Stimulated activated CD4-positive, alpha-beta T cell treated with anti-CD3 and anti-CD28 coated beads, TNF-alpha, amount 100 ng/mL, for 4 hours (primary cell): ENCODE measurements at regions not wholly inside any gene's neighbourhood (a gene's known extent, or its start where the extent isn't known, plus 50 kb on each side); places are given as distances from the start of the nearest gene placed in this dataset.

ENCODE experiments used
- DNase-seq, 3 experiments: peaks; one replicate each; pipeline ENCODE4 v3.0.0-alpha.2; 2020; ENCODE audit warnings: low read depth in 3 of 3

DNA sequence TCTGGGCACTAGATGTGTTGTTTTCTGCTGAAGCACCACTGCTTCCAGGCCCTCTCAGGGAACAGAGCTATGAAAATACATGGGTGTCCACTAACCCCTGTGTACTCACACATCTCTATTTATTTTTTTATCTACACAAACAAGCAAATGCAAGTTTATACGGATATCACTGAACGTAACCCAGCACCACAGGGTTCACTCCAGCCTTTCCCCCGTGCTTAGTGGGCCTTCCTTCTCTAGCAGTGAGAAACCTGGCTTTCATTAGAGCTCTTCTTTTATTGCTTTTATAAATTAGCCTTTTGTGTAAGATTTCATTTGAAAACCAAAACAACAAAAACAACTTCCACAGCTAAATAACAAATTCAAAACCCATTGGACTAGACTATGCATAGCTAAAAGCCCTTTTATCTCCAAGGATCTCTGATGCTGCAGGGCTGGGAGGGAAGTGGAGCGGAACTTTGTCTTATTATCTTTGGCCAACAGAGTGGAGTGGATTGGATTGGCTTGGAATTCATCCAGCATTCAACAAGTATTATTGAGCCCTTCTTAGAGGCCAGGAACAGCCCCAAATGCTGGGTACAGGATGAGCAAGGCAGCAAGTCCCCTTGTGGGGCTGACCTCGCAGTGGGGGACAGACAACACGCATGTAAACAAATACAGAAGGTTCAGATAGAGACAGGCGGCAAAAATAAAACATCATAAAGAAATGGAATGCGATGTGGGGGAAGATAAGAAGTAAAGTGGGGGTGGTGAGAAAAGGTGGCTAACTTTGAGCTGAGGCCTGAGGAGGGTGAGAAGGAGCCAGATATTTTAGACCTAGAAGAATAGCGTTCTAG is 371.8 kb upstream of the POU3F1 start:
- no peak for DNase-seq

DNA sequence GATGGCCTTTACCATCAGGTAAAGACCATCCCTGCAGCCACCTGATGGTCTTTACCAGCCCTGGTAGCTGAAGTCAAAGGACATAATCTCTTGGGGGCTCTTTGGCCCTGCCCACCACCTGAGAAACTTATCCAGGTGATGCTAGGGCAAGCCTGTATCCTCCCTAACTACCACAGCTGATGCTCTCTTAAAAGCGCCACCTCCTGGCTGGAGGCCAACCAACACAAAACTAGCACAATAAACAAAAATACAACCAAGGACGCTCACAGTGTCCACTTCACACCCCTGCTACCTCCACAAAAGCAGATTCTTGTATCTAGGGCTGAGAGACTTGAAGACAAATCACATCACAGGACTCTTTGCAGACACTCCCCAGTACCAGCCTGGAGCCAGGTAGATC is 357.1 kb upstream of the POU3F1 start:
- no peak for DNase-seq

DNA sequence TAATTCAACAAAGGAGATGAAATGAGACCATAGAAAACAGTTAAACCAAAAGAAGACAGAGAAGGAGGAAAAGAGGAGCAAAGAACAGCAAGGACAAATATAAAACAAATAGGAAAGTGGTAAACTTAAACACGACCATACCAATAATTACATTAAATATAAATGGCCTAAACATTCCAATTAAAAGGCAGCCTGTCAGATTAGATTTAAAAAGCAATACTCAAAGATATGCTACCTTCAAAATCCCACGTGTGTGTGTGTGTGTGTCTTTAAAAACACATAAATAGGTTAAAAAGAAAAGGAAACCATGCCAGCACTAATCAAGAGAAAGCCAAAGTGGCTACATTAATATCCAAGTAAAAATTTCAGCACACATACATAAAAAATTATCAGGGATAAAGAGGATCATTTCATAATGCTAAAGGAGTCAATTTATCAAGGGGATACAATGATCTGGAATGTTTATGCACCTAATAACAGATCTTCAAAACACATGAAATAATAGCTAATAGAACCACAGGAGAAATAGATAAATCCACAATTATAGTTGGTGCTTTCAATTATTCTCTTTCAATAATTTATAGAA is 355.7 kb upstream of the POU3F1 start:
- no peak for DNase-seq

DNA sequence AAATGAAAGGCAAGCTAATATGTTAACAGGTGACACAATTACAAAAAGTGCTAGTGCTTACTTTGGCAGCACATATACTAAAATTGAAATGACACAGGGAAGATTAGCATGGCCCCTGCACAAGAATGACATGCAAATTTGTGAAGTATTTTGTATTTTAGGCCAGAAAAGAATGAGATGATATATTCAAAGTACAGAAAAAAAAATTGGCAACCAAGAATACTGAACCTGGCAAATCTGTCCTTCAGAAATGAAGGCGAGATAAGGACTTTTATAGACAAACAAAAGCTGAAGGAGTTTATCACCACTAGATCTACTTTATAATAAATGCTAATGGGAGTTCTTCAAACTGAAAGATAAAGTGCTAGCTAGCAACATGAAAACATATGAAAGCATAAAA is 350.0 kb upstream of the POU3F1 start:
- no peak for DNase-seq

DNA sequence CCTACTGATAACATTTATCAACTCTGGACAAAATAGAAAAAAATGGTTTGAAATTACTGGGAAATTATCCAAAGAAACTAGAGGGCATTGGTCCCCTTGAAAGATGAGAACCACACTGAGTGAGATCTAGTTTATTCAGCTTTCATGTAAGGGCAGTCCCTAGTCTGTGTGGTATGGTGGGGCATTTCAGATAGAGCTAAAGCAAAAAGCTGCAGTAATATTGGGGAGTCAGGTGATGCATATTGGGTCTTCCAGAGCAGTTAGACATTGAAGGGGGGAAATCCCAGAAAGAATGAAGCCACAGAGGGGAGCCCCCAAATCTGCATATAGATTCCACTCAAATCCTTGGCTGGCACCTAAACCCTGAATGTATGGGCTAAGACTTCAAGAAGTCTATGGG is 347.7 kb upstream of the POU3F1 start:
- no peak for DNase-seq

DNA sequence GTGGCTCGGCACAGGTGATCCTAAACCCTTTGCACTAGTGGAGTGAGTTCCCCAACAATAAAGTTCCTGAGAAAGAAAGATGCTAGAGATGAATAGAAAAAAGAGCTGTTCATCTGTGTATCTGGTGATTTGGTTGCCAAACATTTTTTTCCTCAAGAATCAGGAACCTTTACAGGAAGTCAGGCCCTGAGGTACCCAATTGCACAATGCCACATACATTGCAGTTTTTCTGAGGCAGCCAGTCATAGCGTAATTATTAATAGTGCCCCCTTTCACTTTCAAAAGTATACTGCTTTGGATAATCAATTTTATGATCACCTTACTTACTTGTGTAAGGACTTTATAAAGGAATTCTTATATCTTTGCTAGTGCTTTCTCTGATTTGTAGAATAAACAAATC is 346.3 kb upstream of the POU3F1 start:
- no peak for DNase-seq

DNA sequence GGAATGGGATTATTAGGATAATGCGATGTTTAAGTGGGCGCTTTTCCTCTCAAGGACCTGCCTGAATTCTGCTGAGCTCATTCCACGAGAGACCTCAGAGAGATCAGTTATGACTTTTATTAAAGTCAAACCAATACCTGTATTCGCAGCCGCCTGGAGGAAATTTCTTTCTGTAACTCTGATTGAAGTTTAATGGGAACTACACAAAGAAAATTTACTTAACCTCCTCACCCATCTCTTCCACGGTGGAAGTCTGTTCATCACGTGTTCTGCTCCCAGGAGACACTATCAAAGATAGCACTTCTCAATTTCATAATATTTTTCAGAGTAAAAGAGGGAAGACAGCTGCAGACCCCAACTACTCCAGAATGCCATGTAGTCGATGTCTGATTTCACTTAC is 334.7 kb upstream of the POU3F1 start:
- DNase-seq = no peak

DNA sequence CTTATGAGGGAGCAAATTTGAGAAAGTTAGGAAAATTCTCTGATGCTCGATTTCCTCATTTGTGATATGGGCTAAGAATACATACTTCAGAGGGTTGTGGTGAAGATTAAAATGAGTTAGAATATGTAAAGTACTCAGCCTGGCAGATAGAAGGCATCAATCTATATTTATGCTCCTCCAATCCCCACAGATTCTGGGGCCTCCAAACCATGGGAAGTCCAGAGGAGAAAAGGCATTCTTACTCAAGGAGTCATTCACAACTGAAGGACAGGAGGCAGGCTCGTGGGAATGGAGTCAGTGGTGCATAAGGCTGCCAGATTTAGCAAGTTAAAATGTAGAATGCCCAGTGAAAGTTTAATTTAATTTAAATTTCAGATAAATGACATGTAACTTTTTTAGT is 330.0 kb upstream of the POU3F1 start:
- DNase-seq = no peak

DNA sequence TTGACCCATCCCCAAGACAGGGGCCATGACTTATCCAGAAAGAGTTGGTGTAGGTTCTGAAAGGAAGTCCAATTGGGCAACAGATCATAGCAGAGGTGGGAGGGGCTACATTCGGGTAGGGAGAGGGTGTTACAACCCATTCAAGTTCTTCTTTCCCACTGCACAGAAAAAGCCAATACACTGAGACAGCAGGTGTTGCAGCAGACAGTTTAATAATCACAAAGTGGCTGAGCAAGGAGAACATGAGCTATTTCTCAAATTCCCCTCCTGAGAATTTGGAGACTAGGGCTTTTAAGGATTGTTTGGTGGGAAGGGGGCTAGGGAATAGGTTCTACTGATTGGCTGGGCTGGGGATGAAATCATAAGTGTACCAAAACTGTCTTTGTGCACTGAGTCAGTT is 328.4 kb upstream of the POU3F1 start:
- no peak for DNase-seq

DNA sequence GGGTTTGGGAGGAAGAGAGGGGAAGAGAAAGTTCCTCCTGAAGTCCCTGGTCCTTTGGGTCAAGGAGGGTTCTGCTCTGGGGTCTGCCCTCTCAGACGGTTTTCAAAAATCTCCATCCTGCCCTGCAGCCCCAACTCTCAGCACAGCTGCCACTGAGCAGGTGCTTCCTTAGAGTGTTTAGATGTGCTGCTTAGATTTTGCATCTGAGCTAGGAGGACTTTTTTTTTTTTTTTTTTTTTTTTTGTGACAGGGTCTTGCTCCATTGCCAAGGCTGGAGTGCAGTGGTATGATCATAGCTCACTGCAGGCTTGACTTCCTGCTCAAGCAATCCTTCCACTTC is 324.9 kb upstream of the POU3F1 start:
- no peak for DNase-seq

DNA sequence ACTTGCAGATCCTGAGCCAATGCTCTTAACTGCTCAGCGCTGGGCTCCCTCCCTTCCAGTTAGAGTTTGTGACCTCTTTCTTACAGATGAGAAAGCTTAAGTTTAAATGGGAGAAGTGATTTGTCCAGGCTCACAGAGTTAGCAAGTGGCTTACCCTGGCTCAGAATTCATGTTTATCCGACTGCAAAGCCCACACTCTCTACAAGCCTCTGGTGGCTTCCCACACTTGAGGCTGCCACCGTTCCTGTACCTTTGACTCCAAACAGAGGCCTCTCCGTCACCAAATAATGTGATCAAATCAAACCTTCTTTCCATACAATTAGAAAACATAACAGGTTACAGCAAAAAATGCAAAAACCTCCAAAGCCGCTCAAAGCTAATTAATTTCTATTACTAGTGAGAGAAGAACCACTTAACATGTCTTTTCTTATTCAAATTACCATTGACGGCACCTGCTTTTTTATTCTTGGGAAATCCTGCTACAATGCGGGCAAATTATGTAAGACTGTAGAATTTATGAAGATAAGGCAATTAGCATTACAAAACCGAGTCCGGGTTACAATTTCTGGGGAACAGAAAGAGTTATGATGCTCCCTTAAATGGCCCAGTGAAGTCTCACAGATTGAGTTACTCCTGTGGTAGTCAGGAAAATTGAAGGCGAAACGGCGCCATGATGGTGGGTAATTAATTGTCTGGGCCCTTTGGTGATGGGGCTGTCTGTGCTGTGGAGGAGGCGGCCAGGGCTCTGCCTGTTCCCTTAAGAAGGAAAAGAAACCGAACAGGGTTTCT is 324.3 kb upstream of the POU3F1 start:
- no peak for DNase-seq

DNA sequence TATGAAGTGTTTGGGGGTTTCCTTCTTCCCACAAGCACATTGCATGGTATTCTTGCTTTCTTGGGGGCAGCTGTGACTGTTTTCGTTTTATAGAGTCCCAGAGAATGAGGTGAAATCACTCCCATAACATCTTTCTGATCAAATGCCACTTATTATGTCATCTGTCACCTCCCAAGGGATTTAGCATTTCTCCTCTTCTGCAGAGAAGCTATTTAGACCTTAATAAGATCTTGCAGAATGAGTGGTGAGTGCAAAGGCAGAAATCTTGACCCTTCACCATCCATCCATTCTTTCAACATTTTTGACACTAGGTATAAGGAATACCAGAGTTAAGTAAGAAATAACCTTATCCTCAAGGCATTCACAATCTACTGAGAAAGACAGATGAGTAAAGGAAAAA is 318.6 kb upstream of the POU3F1 start:
- no peak for DNase-seq

DNA sequence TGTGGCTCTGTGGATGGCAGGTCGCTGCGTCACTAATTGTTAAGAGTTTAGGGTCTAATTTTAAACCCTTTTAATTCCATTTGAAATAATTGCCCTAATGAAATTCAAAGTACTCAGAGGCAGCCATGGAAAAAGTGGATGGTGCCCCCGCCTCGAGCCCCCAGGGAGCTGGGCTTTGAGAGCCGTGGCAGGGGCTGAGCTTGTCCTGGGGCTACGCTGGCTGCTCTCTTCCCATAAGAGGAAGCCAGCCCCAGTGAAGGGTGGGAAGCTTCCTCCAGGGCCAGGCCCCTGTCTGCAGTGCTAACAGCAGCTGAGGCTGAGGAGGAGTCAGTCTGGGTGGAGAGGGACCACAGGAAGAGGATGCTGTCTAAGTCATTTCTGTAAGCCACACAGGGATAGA is 315.0 kb upstream of the POU3F1 start:
- no peak for DNase-seq

DNA sequence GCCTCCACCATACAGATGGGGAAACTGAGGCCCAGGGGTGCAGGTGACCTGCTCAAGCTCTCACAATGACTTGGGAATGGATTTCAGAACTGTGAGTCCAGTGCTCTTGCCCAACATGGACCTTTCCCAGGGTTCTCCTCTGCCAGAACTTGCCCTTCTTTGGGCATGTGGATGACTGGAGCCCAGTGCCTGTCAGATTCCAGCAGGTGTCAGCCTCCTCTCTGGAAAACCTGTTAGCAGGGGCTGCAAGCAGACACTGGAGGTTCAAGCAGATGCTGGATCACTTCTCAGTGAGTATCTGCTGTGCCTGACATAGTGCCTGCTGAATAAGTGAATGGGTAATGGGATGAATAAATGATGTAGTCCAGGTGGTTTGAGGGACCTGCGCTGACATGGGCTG is 314.2 kb upstream of the POU3F1 start:
- DNase-seq = no peak

DNA sequence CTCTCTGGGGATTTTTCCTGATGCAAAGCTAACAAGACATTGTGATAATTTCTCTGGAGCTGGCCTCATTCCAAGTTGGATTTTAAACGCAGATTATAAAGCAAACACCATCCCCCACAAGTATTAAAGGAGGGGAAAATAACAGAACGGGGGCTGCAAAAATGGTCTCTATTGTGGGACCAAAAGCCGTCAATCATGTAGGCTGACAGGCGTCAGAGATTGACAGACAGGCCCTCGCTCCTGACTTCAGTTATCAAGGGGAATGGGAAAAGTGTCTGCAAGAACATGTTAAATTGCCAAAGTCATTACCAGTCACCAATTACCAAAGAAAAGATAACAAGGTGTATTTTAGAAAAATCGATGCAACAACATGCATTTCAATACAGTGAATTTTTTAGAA is 307.4 kb upstream of the POU3F1 start:
- no peak for DNase-seq

DNA sequence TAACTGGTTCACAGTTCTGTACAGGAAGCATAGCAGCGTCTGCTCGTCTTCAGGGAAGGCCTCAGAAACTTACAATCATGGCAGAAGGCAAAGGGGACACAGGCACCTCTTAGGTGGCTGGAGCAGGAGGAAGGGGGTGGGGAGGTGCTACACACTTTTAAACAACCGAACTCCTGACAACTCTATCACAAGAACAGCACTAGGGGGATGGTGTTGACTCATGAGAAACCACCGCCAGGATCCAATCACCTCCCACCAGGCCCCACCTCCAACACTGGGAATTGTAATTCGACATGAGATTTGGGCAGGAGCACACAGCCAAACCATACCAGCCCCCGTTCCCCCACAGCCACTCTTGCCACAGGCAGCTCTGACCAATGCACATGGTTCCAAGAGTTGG is 306.3 kb upstream of the POU3F1 start:
- no peak for DNase-seq

DNA sequence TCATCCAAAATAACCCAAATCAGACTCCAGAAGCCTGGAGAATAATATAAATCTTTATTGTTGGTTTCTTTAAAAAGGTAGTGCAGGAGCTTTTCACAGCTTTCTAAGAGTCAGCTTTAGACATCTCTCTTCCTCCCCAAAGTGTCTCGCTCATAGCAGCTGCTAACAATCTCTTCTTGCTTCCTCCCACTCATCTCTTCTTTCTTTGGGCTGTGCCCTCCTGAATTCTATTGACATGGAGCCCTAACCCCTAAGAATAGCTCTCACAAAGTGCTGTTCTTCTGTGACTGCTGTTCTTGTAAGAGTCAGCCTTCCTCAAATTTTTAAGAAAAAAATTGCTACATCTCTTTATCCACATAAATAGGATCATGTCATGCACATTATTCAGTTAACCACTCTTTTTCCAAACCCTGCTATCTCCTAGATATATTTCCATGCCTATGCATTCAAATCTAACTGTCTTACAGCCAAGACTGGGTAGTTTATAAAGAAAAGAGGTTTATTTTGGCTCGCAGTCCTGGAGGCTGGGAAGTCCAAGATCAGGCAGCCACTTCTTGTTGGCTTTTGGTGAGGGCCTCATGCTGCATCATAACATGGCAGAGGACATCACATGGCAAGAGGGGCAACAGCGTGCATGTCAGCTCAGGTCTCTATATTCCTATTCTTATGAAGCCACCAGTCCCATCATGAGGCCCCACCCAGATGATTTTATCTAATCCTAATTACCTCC is 301.0 kb upstream of the POU3F1 start:
- no peak for DNase-seq

DNA sequence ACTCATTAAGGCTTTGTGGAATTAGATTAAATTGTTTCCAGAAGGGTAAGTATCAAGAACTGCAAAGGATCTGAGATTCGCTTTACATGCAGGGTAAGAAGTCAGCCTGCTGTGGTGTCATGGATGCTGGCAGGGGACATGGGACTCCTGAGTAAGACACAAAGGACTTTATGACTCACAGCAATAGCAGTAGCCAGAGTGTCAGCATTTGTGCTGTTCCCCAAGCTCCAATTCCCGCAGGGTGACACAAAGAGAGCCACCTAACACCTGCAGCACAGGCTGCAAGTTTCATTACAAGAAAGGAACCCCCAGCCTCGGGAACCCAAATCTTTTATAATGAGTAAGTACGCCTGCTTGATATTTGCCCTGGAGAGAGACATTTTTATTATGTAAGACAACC is 298.1 kb upstream of the POU3F1 start:
- DNase-seq = no peak

DNA sequence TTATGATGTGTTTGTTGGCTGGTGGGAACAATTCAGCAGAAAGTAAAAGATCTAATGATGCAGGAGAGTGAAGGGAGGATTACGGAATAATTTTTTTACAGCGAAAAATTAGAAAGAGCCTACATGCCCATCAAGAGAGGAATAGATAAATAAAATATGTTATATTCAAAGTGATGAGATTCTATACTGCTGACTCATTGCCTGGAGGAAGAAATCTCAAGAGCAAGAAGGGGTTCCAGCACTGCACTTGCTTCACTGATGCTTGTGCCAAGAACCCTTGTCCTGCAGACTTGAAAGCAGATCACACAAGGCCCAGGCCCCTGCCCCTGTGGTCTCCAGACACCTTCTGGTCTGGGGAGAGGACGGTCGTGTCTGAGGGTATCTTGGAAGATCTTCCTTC is 295.1 kb upstream of the POU3F1 start:
- DNase-seq = no peak

DNA sequence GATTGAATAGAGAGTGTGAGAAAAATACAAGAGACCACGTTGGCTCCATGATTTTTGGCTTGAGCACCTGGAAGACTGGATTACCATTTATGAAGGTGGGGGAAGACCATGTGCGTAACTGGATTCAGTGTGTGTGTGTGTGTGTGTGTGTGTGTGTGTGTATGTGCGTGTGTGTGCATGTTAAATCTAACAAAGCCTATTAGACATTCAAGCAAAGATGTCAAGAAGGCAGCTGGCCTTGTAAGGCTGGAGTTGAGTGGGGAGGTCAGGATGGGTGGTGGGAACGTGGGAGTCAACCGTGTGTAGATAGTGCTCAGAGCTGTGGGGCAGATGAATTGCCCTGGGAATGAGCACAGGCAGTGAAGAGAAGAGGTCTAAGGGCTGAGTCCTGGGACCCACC is 293.8 kb upstream of the POU3F1 start:
- no peak for DNase-seq

DNA sequence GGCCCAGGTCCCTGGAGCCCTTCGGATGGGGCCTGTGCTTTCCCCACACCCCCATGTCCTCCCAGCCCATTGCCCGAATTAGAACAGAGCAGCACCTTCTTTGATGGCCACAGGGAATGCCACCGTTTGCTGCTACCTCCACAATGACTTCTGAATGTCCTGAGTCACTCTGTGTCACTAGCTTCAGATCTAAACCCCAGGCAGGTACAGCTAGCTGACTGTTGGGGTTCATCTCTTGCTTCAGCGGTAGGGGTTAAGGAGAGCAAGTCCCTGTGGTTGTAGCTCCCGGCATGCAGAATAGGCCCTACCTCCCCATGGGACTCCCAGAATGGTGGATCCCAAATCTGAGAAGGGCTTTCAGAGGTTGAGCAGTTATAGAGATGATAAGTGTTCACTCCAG is 291.1 kb upstream of the POU3F1 start:
- no peak for DNase-seq

DNA sequence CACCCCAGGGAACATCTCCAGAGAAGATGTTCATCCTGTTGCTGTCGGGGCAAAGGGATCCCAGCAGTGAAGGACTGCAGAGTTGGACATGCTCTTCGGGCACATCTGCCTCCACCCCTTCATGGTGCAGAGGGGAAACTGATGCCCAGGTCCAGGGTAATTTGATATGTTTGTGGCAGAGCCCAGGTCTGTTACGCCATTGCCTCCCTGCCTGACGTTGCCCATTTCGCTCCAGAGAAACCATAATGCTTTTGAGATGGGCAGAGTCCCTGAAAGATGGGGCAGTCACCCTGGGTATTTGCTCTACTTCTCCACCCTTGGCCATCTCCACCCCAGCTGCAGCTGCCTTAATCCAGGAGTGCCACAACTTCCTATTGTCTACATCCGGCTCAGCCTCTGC is 290.4 kb upstream of the POU3F1 start:
- no peak for DNase-seq
